ENCODE measurements at regions not wholly inside any gene's neighbourhood (a gene's known extent, or its start where the extent isn't known, plus 50 kb on each side); places are given as distances from the start of the nearest gene placed in this dataset.

- H3K27ac Mint-ChIP-seq (ENCODE audit: unreplicated experiment) = no peak overlapping the region
- TF ChIP-seq CTCF (IDR thresholded peaks at IDR 0.05; ENCODE audit: partially characterized antibody, unreplicated experiment) = no peak
Measured at GRCh38 chr14:65804439-65805112, 392.0 kb downstream of the FUT8 start.

GRCh38 chr14:65805113-65805473, 392.6 kb downstream of the FUT8 start:
- Mint-ChIP-seq H3K4me1 (ENCODE audit: low read depth, unreplicated experiment) (peaks cover 7% of the 10 kb centered on the region), H3K27ac (ENCODE audit: unreplicated experiment) (no peak overlapping the region), H3K27me3 (ENCODE audit: unreplicated experiment) (no peaks in the 10 kb centered on the region), H3K9me3 (ENCODE audit: unreplicated experiment) (no peaks in the 10 kb centered on the region), H3K36me3 (ENCODE audit: unreplicated experiment) (no peaks in the 10 kb centered on the region), H3K4me3 (ENCODE audit: unreplicated experiment) (no peak overlapping the region)
- no peak for TF ChIP-seq CTCF (IDR thresholded peaks at IDR 0.05; ENCODE audit: partially characterized antibody, unreplicated experiment)
- no peak for DNase-seq

More at GRCh38 chr14:65804439-65805112, 392.0 kb downstream of the FUT8 start:
- H3K36me3 Mint-ChIP-seq (ENCODE audit: unreplicated experiment) = no peaks in the 10 kb centered on the region
- DNase-seq = no peak
- H3K4me1 Mint-ChIP-seq (ENCODE audit: low read depth, unreplicated experiment) = peaks cover 7% of the 10 kb centered on the region
- H3K27me3 Mint-ChIP-seq (ENCODE audit: unreplicated experiment) = no peaks in the 10 kb centered on the region
- H3K9me3 Mint-ChIP-seq (ENCODE audit: unreplicated experiment) = no peaks in the 10 kb centered on the region
- H3K4me3 Mint-ChIP-seq (ENCODE audit: unreplicated experiment) = no peak overlapping the region

GRCh38 chr14:65808390-65808789, 395.9 kb downstream of the FUT8 start:
- peaks cover 8% of the 10 kb centered on the region for H3K4me1 Mint-ChIP-seq (ENCODE audit: low read depth, unreplicated experiment)
- TF ChIP-seq CTCF (IDR thresholded peaks at IDR 0.05; ENCODE audit: partially characterized antibody, unreplicated experiment) = no peak
- H3K36me3 Mint-ChIP-seq (ENCODE audit: unreplicated experiment) = no peaks in the 10 kb centered on the region
- no peak overlapping the region for H3K4me3 Mint-ChIP-seq (ENCODE audit: unreplicated experiment)
- DNase-seq = no peak
- H3K9me3 Mint-ChIP-seq (ENCODE audit: unreplicated experiment) = no peaks in the 10 kb centered on the region
- H3K27ac Mint-ChIP-seq (ENCODE audit: unreplicated experiment) = no peak overlapping the region
- H3K27me3 Mint-ChIP-seq (ENCODE audit: unreplicated experiment) = no peaks in the 10 kb centered on the region

GRCh38 chr14:65810322-65810721, 397.8 kb downstream of the FUT8 start:
- no peak overlapping the region for H3K4me3 Mint-ChIP-seq (ENCODE audit: unreplicated experiment)
- no peak for TF ChIP-seq CTCF (IDR thresholded peaks at IDR 0.05; ENCODE audit: partially characterized antibody, unreplicated experiment)
- DNase-seq = no peak
- peaks cover 3% of the 10 kb centered on the region for H3K9me3 Mint-ChIP-seq (ENCODE audit: unreplicated experiment)
- peaks cover 12% of the 10 kb centered on the region for H3K4me1 Mint-ChIP-seq (ENCODE audit: low read depth, unreplicated experiment)
- no peaks in the 10 kb centered on the region for H3K36me3 Mint-ChIP-seq (ENCODE audit: unreplicated experiment)
- no peak overlapping the region for H3K27ac Mint-ChIP-seq (ENCODE audit: unreplicated experiment)
- H3K27me3 Mint-ChIP-seq (ENCODE audit: unreplicated experiment) = no peaks in the 10 kb centered on the region

- DNase-seq = no peak
- H3K27ac Mint-ChIP-seq (ENCODE audit: unreplicated experiment) = no peak overlapping the region
Measured at GRCh38 chr14:65813760-65814384, 401.3 kb downstream of the FUT8 start.

More at GRCh38 chr14:65813760-65814384, 401.3 kb downstream of the FUT8 start:
- Mint-ChIP-seq H3K9me3 (ENCODE audit: unreplicated experiment) (peaks cover 3% of the 10 kb centered on the region), H3K4me3 (ENCODE audit: unreplicated experiment) (no peak overlapping the region), H3K27me3 (ENCODE audit: unreplicated experiment) (no peaks in the 10 kb centered on the region), H3K36me3 (ENCODE audit: unreplicated experiment) (no peaks in the 10 kb centered on the region), H3K4me1 (ENCODE audit: low read depth, unreplicated experiment) (peaks cover 12% of the 10 kb centered on the region)
- TF ChIP-seq CTCF (IDR thresholded peaks at IDR 0.05; ENCODE audit: partially characterized antibody, unreplicated experiment) = no peak
